ENCODE measurements at regions not wholly inside any gene's neighbourhood (a gene's known extent, or its start where the extent isn't known, plus 50 kb on each side); places are given as distances from the start of the nearest gene placed in this dataset.

- TF ChIP-seq PATZ1 (CRISPR knock-in tag; IDR thresholded peaks at IDR 0.05; ENCODE audit: borderline replicate concordance): no peak
- TF ChIP-seq ESRRG (CRISPR knock-in tag; IDR thresholded peaks at IDR 0.05): no peak
- no peak for TF ChIP-seq ZFP30 (CRISPR knock-in tag; IDR thresholded peaks at IDR 0.05)
- no peak for TF ChIP-seq TOX (CRISPR knock-in tag; IDR thresholded peaks at IDR 0.05; ENCODE audit: borderline replicate concordance)
- no peak for TF ChIP-seq RARB (CRISPR knock-in tag; IDR thresholded peaks at IDR 0.05)
- TF ChIP-seq CSRNP3 (CRISPR knock-in tag; IDR thresholded peaks at IDR 0.05): no peak
Observed at GRCh38 chr5:12615141-12615820, 711.0 kb upstream of the CTNND2 start.

All from SK-N-SH treated with all-trans-retinoic acid at 6 μM for 48 hours (cell line).